PC-9 (cell line): ENCODE measurements at regions not wholly inside any gene's neighbourhood (a gene's known extent, or its start where the extent isn't known, plus 50 kb on each side); places are given as distances from the start of the nearest gene placed in this dataset.
"Not testable (repeated sequence)": the region's sequence is repeated elsewhere in the genome, so short reads cannot be mapped to it uniquely, and the experiment has no call there.

Experiments used
- BruUV-seq: library from RNA; stranded (reverse); fragments of 400-500 nt; replicated peaks from 2 replicates; lab custom pipeline; 2021; lab: Mats Ljungman, UMichigan
- CTCF ChIA-PET: fragments of 300-600 bp; sonication (Branson Sonifier 250); formaldehyde crosslinking; loops from one replicate; lab custom pipeline; 2022; ENCODE audit warnings: antibody characterized with exemption; lab: Charles Lee
- POLR2A ChIA-PET: fragments of 300-600 bp; sonication (Branson Sonifier 250); formaldehyde crosslinking; loops from one replicate; lab custom pipeline; 2022; ENCODE audit warnings: antibody characterized with exemption; ENCODE audit not compliant: unreplicated experiment; lab: Charles Lee
- DNase-seq, 2 experiments: peaks; one replicate each; pipeline versions ENCODE4 v3.0.0 to v3.0.0-alpha.2; 2015 to 2022; ENCODE audit warnings: mixed read lengths in 1 of 2
- H2AFZ ChIP-seq: fragments of 200-600 bp; sonication (generic); 2 replicates; pipeline ENCODE4 v1.8.1; 2017; ENCODE audit warnings: antibody characterized with exemption
- H3F3A ChIP-seq: fragments of 200-600 bp; sonication (generic); 2 replicates; pipeline ENCODE4 v1.8.1; 2017; ENCODE audit warnings: antibody characterized with exemption, mild to moderate bottlenecking, low read depth; ENCODE audit not compliant: insufficient read depth
- H3K27ac ChIP-seq: fragments of 200-600 bp; sonication (generic); 2 replicates; pipeline ENCODE4 v1.6.1; 2016; ENCODE audit warnings: mixed run types
- H3K27me3 ChIP-seq: fragments of 200-600 bp; sonication (generic); 2 replicates; pipeline ENCODE4 v1.6.1; 2016; ENCODE audit warnings: low read depth, mixed run types; ENCODE audit not compliant: insufficient read depth
- H3K36me3 ChIP-seq: fragments of 200-600 bp; sonication (generic); 2 replicates; pipeline ENCODE4 v1.6.1; 2016; ENCODE audit warnings: low read depth, mixed run types
- H3K4me1 ChIP-seq: fragments of 200-600 bp; sonication (generic); replicated peaks from 2 replicates; pipeline ENCODE4 v1.6.1; 2016; ENCODE audit warnings: mixed run types; ENCODE audit not compliant: insufficient read depth
- H3K4me2 ChIP-seq: fragments of 200-600 bp; sonication (generic); 2 replicates; pipeline ENCODE4 v1.6.1; 2017; ENCODE audit warnings: mixed run types
- H3K4me3 ChIP-seq: fragments of 200-600 bp; sonication (generic); 2 replicates; pipeline ENCODE4 v1.6.1; 2016; ENCODE audit warnings: mixed run types
- H3K79me2 ChIP-seq: fragments of 200-600 bp; sonication (generic); 2 replicates; pipeline ENCODE4 v1.6.1; 2017; ENCODE audit warnings: low read depth, mixed run types
- H3K9me2 ChIP-seq: fragments of 200-600 bp; sonication (generic); 2 replicates; pipeline ENCODE4 v1.8.1; 2017; ENCODE audit warnings: mild to moderate bottlenecking; ENCODE audit not compliant: insufficient read depth
- H3K9me3 ChIP-seq: fragments of 200-600 bp; sonication (generic); 2 replicates; pipeline ENCODE4 v1.8.1; 2016; ENCODE audit warnings: low read depth; ENCODE audit not compliant: insufficient read depth
- H4K20me1 ChIP-seq: fragments of 200-600 bp; sonication (generic); 2 replicates; pipeline ENCODE4 v1.8.1; 2017; ENCODE audit not compliant: insufficient read depth
- CTCF ChIP-seq: fragments of 200-600 bp; sonication (generic); conservative IDR thresholded peaks from 2 replicates; pipeline ENCODE4 v1.6.1; 2017; ENCODE audit warnings: mixed run types, antibody characterized with exemption, mild to moderate bottlenecking, moderate library complexity
- EZH2 ChIP-seq: fragments of 200-600 bp; sonication (generic); IDR thresholded peaks from 2 replicates; pipeline ENCODE4 v1.8.0; 2017; ENCODE audit warnings: antibody characterized with exemption, low read depth
- intact Hi-C: fragments of 100-400 bp; cut with micrococcal nuclease; formaldehyde crosslinking; loops from one replicate; pipeline ENCODE4 v1.10.0; 2022; ENCODE audit not compliant: unreplicated experiment

DNA sequence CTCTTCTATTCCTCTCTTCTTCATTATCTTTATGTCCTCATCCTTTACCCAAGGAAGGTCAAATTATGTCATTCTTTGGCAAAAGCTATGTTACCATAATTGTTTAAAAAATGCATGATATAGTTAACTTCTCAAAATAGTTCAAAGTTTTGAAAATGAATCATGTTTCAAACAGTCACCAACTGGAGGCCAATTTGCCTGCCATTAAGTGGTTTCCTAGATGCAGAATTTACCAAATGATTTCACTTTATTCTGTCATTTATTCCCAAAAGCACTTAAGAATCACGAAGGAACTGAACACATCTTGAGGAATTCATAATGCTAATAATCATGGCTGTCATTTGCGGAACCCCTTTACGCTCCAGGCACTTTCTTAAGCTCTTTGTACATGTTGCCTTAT lies 190.9 kb upstream of the CDH11 start:
- intact Hi-C loops: no loop called here

DNA sequence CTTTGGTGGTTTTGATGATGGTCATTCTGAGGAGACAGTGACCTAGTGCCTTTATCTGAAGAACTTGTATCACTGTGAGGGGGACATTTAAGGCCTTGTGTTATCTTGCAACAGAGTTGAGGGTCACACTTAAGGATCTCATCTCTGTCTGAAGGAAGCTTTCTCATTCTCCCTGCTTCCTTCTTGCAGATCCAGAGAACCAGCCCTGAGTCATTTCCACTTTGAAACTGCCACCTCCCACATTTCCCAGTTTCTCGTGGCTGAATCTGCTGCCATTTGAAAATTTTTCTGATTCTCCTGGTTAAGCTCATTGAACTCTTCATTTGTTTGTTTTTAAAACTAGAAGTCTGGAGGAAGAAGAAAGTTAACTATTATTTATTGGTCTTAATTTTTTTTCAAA lies 190.2 kb upstream of the CDH11 start:
- H3K9me2 ChIP-seq: no peaks in the 10 kb centered on the region
- H3F3A ChIP-seq: no peaks in the 10 kb centered on the region
- H3K4me1 ChIP-seq: no peaks in the 10 kb centered on the region
- TF ChIP-seq CTCF: no peak
- no peak for TF ChIP-seq EZH2
- H3K79me2 ChIP-seq: no peaks in the 10 kb centered on the region
- peaks cover 6% of the 10 kb centered on the region; the same call in 1 of the 2 replicates for H3K27me3 ChIP-seq
- no peak for DNase-seq
- CTCF ChIA-PET: no interaction called here
- no peaks in the 10 kb centered on the region for H3K9me3 ChIP-seq
- H4K20me1 ChIP-seq: no peaks in the 10 kb centered on the region
- H3K27ac ChIP-seq: no peak overlapping the region
- H3K36me3 ChIP-seq: no peaks in the 10 kb centered on the region
- H2AFZ ChIP-seq: no peak overlapping the region
- no peak overlapping the region for H3K4me3 ChIP-seq
- intact Hi-C loops: no loop called here
- POLR2A ChIA-PET: no interaction called here
- no TSS peak for BruUV-seq
- no peak overlapping the region for H3K4me2 ChIP-seq

More for the DNA sequence above, 190.9 kb upstream of the CDH11 start:
- no peak for DNase-seq
- Histone ChIP-seq H4K20me1 (no peaks in the 10 kb centered on the region), H3K4me1 (no peaks in the 10 kb centered on the region), H3K27me3 (peaks cover 8% of the 10 kb centered on the region; the same call in 1 of the 2 replicates), H3K4me3 (no peak overlapping the region), H3F3A (no peaks in the 10 kb centered on the region), H3K9me2 (no peaks in the 10 kb centered on the region), H3K36me3 (no peaks in the 10 kb centered on the region), H3K4me2 (no peak overlapping the region), H3K9me3 (no peaks in the 10 kb centered on the region), H2AFZ (no peak overlapping the region), H3K27ac (no peak overlapping the region), H3K79me2 (no peaks in the 10 kb centered on the region)
- TF ChIP-seq EZH2: no peak
- ChIA-PET CTCF (no interaction called here), POLR2A (no interaction called here)
- no TSS peak for BruUV-seq

DNA sequence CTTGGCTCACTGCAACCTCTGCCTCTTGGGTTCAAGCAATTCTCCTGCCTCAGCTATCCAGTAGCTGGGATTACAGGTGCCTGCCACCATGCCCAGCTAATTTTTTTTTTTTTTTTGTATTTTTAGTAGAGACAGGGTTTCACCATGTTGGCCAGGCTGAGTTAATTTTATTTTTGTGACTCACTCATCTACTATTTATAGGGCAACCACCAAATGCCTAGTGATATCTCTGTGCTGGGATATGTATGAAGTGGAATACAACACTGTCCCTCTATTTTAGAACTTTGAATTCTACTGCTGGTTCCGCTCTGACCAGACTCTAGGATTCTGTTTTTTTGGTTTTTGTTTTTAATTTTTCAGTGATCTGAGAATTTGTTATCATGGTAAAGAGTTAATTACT lies 188.6 kb upstream of the CDH11 start:
- H3K9me2 ChIP-seq, H3K4me1 ChIP-seq, CTCF ChIA-PET, H3K9me3 ChIP-seq, DNase-seq, intact Hi-C loops, H2AFZ ChIP-seq, H3K4me3 ChIP-seq, H3K27ac ChIP-seq, H3K27me3 ChIP-seq, H3F3A ChIP-seq, BruUV-seq, H3K4me2 ChIP-seq, H3K36me3 ChIP-seq, POLR2A ChIA-PET, H3K79me2 ChIP-seq, H4K20me1 ChIP-seq: not testable (repeated sequence)

DNA sequence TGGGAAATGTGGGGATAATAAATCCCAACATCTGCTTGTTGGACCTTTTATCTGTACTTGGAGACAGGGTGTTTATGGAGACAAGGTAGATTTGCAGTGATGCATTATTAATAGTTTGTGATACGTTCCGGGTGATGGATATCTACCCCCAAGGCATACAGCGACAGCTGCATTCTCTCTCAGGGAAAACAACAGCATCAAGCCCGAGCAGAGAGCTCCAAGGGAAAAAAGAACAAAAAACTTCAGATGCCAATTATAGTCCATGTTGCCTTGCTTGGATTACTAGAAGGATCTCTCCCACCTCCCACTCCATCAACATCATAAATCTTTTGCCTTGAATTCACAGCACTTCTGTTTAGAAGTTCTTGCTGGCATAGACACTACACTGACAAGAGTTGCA lies 187.5 kb upstream of the CDH11 start:
- H3K9me2 ChIP-seq: no peaks in the 10 kb centered on the region
- H4K20me1 ChIP-seq: no peaks in the 10 kb centered on the region
- BruUV-seq: no TSS peak
- POLR2A ChIA-PET: no interaction called here
- no peaks in the 10 kb centered on the region for H3K36me3 ChIP-seq
- H2AFZ ChIP-seq: no peak overlapping the region
- H3K9me3 ChIP-seq: no peaks in the 10 kb centered on the region
- intact Hi-C loops: no loop called here
- DNase-seq: no peak
- H3K4me3 ChIP-seq: no peak overlapping the region
- CTCF ChIA-PET: no interaction called here
- no peaks in the 10 kb centered on the region for H3K4me1 ChIP-seq
- H3F3A ChIP-seq: no peaks in the 10 kb centered on the region
- H3K27ac ChIP-seq: no peak overlapping the region
- 0 out of 2 replicates have a peak, but pooled peaks cover 5% of the 10 kb centered on the region for H3K27me3 ChIP-seq
- TF ChIP-seq CTCF: no peak
- no peaks in the 10 kb centered on the region for H3K79me2 ChIP-seq
- H3K4me2 ChIP-seq: no peak overlapping the region
